ENCODE measurements at regions not wholly inside any gene's neighbourhood (a gene's known extent, or its start where the extent isn't known, plus 50 kb on each side); places are given as distances from the start of the nearest gene placed in this dataset.

- no peak overlapping the region for H2AK5ac ChIP-seq (ENCODE audit: low read length, severe bottlenecking)
- no peak overlapping the region for H3K4me2 ChIP-seq (ENCODE audit: low read length, poor library complexity, severe bottlenecking)
- H2BK12ac ChIP-seq (ENCODE audit: low read length in 2 of 2), result no peak overlapping the region
- H2BK5ac ChIP-seq (ENCODE audit: low read depth, low read length, poor library complexity, severe bottlenecking), result no peak overlapping the region
- H3K36me3 ChIP-seq (ENCODE audit: control insufficient read depth in 1 of 2, insufficient read depth in 2 of 2, low read depth in 1 of 2, low read length in 2 of 2), result no peaks in the 10 kb centered on the region
- no peak overlapping the region for H3K23ac ChIP-seq (ENCODE audit: low read length in 2 of 2)
- no peak overlapping the region for H3K18ac ChIP-seq (ENCODE audit: low read depth in 1 of 2, low read length in 2 of 2)
- no peak overlapping the region for H2AFZ ChIP-seq (ENCODE audit: low read depth, low read length)
- H3K4me3 ChIP-seq (ENCODE audit: insufficient read depth in 1 of 2, low read depth in 1 of 2, low read length in 2 of 2), result no peak overlapping the region
- WGBS, result 51% methylated on average over 5 of the region's 5 CpGs
- H3K79me1 ChIP-seq (replicated peaks; ENCODE audit: low read length, poor library complexity, severe bottlenecking), result no peaks in the 10 kb centered on the region
- H4K8ac ChIP-seq (ENCODE audit: low read length), result no peak overlapping the region
- H3K4me1 ChIP-seq (ENCODE audit: control insufficient read depth, insufficient read depth, low read depth, low read length), result no peaks in the 10 kb centered on the region
- H3K9me3 ChIP-seq (ENCODE audit: control insufficient read depth, low read length), result peaks cover 14% of the 10 kb centered on the region
- H4K91ac ChIP-seq (ENCODE audit: low read length), result no peak overlapping the region
- no peak for DNase-seq
- H3K27me3 ChIP-seq (ENCODE audit: control insufficient read depth in 1 of 2, insufficient read depth in 1 of 2, low read length in 2 of 2), result no peaks in the 10 kb centered on the region
- H2BK120ac ChIP-seq (ENCODE audit: low read depth, low read length), result no peak overlapping the region
- H3K27ac ChIP-seq (ENCODE audit: low read length, poor library complexity, severe bottlenecking), result no peak overlapping the region
- H2BK15ac ChIP-seq (ENCODE audit: low read depth, poor library complexity, severe bottlenecking), result no peak overlapping the region
- H3K14ac ChIP-seq (ENCODE audit: low read length in 2 of 2), result no peak overlapping the region
- H3K4ac ChIP-seq (ENCODE audit: low read depth in 1 of 2, low read length in 2 of 2), result no peak overlapping the region
- no peak overlapping the region for H3K9ac ChIP-seq (ENCODE audit: low read length)
Measured at GRCh38 chr10:2367083-2367482, 629.8 kb upstream of the ADARB2 start.

GRCh38 chr10:2366264-2366931 is 629.1 kb upstream of the ADARB2 start:
- H2AFZ ChIP-seq (ENCODE audit: low read depth, low read length), result no peak overlapping the region
- H4K8ac ChIP-seq (ENCODE audit: low read length), result no peak overlapping the region
- no peak overlapping the region for H3K9ac ChIP-seq (ENCODE audit: low read length)
- H4K91ac ChIP-seq (ENCODE audit: low read length), result no peak overlapping the region
- H3K4ac ChIP-seq (ENCODE audit: low read depth in 1 of 2, low read length in 2 of 2), result no peak overlapping the region
- H2BK5ac ChIP-seq (ENCODE audit: low read depth, low read length, poor library complexity, severe bottlenecking), result no peak overlapping the region
- no peak overlapping the region for H3K18ac ChIP-seq (ENCODE audit: low read depth in 1 of 2, low read length in 2 of 2)
- no peak overlapping the region for H3K27ac ChIP-seq (ENCODE audit: low read length, poor library complexity, severe bottlenecking)
- H3K4me1 ChIP-seq (ENCODE audit: control insufficient read depth, insufficient read depth, low read depth, low read length), result no peaks in the 10 kb centered on the region
- H3K4me3 ChIP-seq (ENCODE audit: insufficient read depth in 1 of 2, low read depth in 1 of 2, low read length in 2 of 2), result no peak overlapping the region
- no peak overlapping the region for H3K23ac ChIP-seq (ENCODE audit: low read length in 2 of 2)
- H3K14ac ChIP-seq (ENCODE audit: low read length in 2 of 2), result no peak overlapping the region
- no peaks in the 10 kb centered on the region for H3K79me1 ChIP-seq (replicated peaks; ENCODE audit: low read length, poor library complexity, severe bottlenecking)
- no peaks in the 10 kb centered on the region for H3K36me3 ChIP-seq (ENCODE audit: control insufficient read depth in 1 of 2, insufficient read depth in 2 of 2, low read depth in 1 of 2, low read length in 2 of 2)
- no peaks in the 10 kb centered on the region for H3K27me3 ChIP-seq (ENCODE audit: control insufficient read depth in 1 of 2, insufficient read depth in 1 of 2, low read length in 2 of 2)
- DNase-seq, result no peak
- no peak overlapping the region for H2BK120ac ChIP-seq (ENCODE audit: low read depth, low read length)
- H3K9me3 ChIP-seq (ENCODE audit: control insufficient read depth, low read length), result peaks cover 14% of the 10 kb centered on the region
- no peak overlapping the region for H3K4me2 ChIP-seq (ENCODE audit: low read length, poor library complexity, severe bottlenecking)
- no peak overlapping the region for H2AK5ac ChIP-seq (ENCODE audit: low read length, severe bottlenecking)
- H2BK15ac ChIP-seq (ENCODE audit: low read depth, poor library complexity, severe bottlenecking), result no peak overlapping the region
- no peak overlapping the region for H2BK12ac ChIP-seq (ENCODE audit: low read length in 2 of 2)

- no peak overlapping the region for H4K8ac ChIP-seq (ENCODE audit: low read length)
- H3K9ac ChIP-seq (ENCODE audit: low read length), result no peak overlapping the region
- H3K4me1 ChIP-seq (ENCODE audit: control insufficient read depth, insufficient read depth, low read depth, low read length), result no peaks in the 10 kb centered on the region
- no peak overlapping the region for H3K4ac ChIP-seq (ENCODE audit: low read depth in 1 of 2, low read length in 2 of 2)
- no peak overlapping the region for H2BK5ac ChIP-seq (ENCODE audit: low read depth, low read length, poor library complexity, severe bottlenecking)
- no peak for DNase-seq
- no peak overlapping the region for H2AFZ ChIP-seq (ENCODE audit: low read depth, low read length)
- H3K27ac ChIP-seq (ENCODE audit: low read length, poor library complexity, severe bottlenecking), result no peak overlapping the region
- H3K9me3 ChIP-seq (ENCODE audit: control insufficient read depth, low read length), result peaks cover 7% of the 10 kb centered on the region
- no peak overlapping the region for H4K91ac ChIP-seq (ENCODE audit: low read length)
- no peak overlapping the region for H3K4me2 ChIP-seq (ENCODE audit: low read length, poor library complexity, severe bottlenecking)
- no peak overlapping the region for H2BK12ac ChIP-seq (ENCODE audit: low read length in 2 of 2)
- H2AK5ac ChIP-seq (ENCODE audit: low read length, severe bottlenecking), result no peak overlapping the region
- H3K36me3 ChIP-seq (ENCODE audit: control insufficient read depth in 1 of 2, insufficient read depth in 2 of 2, low read depth in 1 of 2, low read length in 2 of 2), result no peaks in the 10 kb centered on the region
- no peak overlapping the region for H3K18ac ChIP-seq (ENCODE audit: low read depth in 1 of 2, low read length in 2 of 2)
- no peak overlapping the region for H2BK120ac ChIP-seq (ENCODE audit: low read depth, low read length)
- no peaks in the 10 kb centered on the region for H3K79me1 ChIP-seq (replicated peaks; ENCODE audit: low read length, poor library complexity, severe bottlenecking)
- no peak overlapping the region for H3K14ac ChIP-seq (ENCODE audit: low read length in 2 of 2)
- no peak overlapping the region for H3K23ac ChIP-seq (ENCODE audit: low read length in 2 of 2)
- no peak overlapping the region for H2BK15ac ChIP-seq (ENCODE audit: low read depth, poor library complexity, severe bottlenecking)
- H3K4me3 ChIP-seq (ENCODE audit: insufficient read depth in 1 of 2, low read depth in 1 of 2, low read length in 2 of 2), result no peak overlapping the region
- H3K27me3 ChIP-seq (ENCODE audit: control insufficient read depth in 1 of 2, insufficient read depth in 1 of 2, low read length in 2 of 2), result no peaks in the 10 kb centered on the region
- WGBS, result 33% methylated on average over 1 of the region's 7 CpGs
Measured at GRCh38 chr10:2362331-2362730, 625.0 kb upstream of the ADARB2 start.

- Histone ChIP-seq H4K91ac (ENCODE audit: low read length) (no peak overlapping the region), H3K14ac (ENCODE audit: low read length in 2 of 2) (no peak overlapping the region), H3K18ac (ENCODE audit: low read depth in 1 of 2, low read length in 2 of 2) (no peak overlapping the region), H3K9me3 (ENCODE audit: control insufficient read depth, low read length) (peaks cover 7% of the 10 kb centered on the region), H3K27ac (ENCODE audit: low read length, poor library complexity, severe bottlenecking) (no peak overlapping the region), H2AFZ (ENCODE audit: low read depth, low read length) (no peak overlapping the region), H3K4me3 (ENCODE audit: insufficient read depth in 1 of 2, low read depth in 1 of 2, low read length in 2 of 2) (no peak overlapping the region), H2BK120ac (ENCODE audit: low read depth, low read length) (no peak overlapping the region), H2AK5ac (ENCODE audit: low read length, severe bottlenecking) (no peak overlapping the region), H3K36me3 (ENCODE audit: control insufficient read depth in 1 of 2, insufficient read depth in 2 of 2, low read depth in 1 of 2, low read length in 2 of 2) (no peaks in the 10 kb centered on the region), H3K27me3 (ENCODE audit: control insufficient read depth in 1 of 2, insufficient read depth in 1 of 2, low read length in 2 of 2) (no peaks in the 10 kb centered on the region), H3K4me1 (ENCODE audit: control insufficient read depth, insufficient read depth, low read depth, low read length) (no peaks in the 10 kb centered on the region), H2BK12ac (ENCODE audit: low read length in 2 of 2) (no peak overlapping the region), H2BK5ac (ENCODE audit: low read depth, low read length, poor library complexity, severe bottlenecking) (no peak overlapping the region), H4K8ac (ENCODE audit: low read length) (no peak overlapping the region), H3K9ac (ENCODE audit: low read length) (no peak overlapping the region), H3K4ac (ENCODE audit: low read depth in 1 of 2, low read length in 2 of 2) (no peak overlapping the region), H3K4me2 (ENCODE audit: low read length, poor library complexity, severe bottlenecking) (no peak overlapping the region), H3K23ac (ENCODE audit: low read length in 2 of 2) (no peak overlapping the region), H3K79me1 (replicated peaks; ENCODE audit: low read length, poor library complexity, severe bottlenecking) (no peaks in the 10 kb centered on the region), H2BK15ac (ENCODE audit: low read depth, poor library complexity, severe bottlenecking) (no peak overlapping the region)
- 84% methylated on average over 8 of the region's 9 CpGs for WGBS
- no peak for DNase-seq
Measured at GRCh38 chr10:2358586-2358985, 621.3 kb upstream of the ADARB2 start.

Data from mesenchymal stem cell (in vitro differentiated cells and primary cell).